ENCODE measurements at regions not wholly inside any gene's neighbourhood (a gene's known extent, or its start where the extent isn't known, plus 50 kb on each side); places are given as distances from the start of the nearest gene placed in this dataset.

GRCh38 chr10:61064356-61064755 is 120.4 kb upstream of the RHOBTB1 start:
- no peaks in the 10 kb centered on the region for H3K27me3 ChIP-seq (ENCODE audit: control insufficient read depth, insufficient read depth, low read length)
- no peaks in the 10 kb centered on the region for H3K4me1 ChIP-seq
- no peak overlapping the region for H3K27ac ChIP-seq
- no peaks in the 10 kb centered on the region for H3K9me3 ChIP-seq (ENCODE audit: control insufficient read depth, low read length)
- TF ChIP-seq, protein P1, sequence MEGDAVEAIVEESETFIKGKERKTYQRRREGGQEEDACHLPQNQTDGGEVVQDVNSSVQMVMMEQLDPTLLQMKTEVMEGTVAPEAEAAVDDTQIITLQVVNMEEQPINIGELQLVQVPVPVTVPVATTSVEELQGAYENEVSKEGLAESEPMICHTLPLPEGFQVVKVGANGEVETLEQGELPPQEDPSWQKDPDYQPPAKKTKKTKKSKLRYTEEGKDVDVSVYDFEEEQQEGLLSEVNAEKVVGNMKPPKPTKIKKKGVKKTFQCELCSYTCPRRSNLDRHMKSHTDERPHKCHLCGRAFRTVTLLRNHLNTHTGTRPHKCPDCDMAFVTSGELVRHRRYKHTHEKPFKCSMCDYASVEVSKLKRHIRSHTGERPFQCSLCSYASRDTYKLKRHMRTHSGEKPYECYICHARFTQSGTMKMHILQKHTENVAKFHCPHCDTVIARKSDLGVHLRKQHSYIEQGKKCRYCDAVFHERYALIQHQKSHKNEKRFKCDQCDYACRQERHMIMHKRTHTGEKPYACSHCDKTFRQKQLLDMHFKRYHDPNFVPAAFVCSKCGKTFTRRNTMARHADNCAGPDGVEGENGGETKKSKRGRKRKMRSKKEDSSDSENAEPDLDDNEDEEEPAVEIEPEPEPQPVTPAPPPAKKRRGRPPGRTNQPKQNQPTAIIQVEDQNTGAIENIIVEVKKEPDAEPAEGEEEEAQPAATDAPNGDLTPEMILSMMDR (IDR thresholded peaks at IDR 0.05): no peak
- no peaks in the 10 kb centered on the region for H3K36me3 ChIP-seq (ENCODE audit: control insufficient read depth, insufficient read depth, low read length)
- H3K79me2 ChIP-seq: no peaks in the 10 kb centered on the region
- H2AFZ ChIP-seq: no peak overlapping the region
- no peak overlapping the region for H3K4me2 ChIP-seq (ENCODE audit: low read length)
- H3K9ac ChIP-seq: no peak overlapping the region
- H3K4me3 ChIP-seq (ENCODE audit: low read depth, low read length): no peak overlapping the region

DNA sequence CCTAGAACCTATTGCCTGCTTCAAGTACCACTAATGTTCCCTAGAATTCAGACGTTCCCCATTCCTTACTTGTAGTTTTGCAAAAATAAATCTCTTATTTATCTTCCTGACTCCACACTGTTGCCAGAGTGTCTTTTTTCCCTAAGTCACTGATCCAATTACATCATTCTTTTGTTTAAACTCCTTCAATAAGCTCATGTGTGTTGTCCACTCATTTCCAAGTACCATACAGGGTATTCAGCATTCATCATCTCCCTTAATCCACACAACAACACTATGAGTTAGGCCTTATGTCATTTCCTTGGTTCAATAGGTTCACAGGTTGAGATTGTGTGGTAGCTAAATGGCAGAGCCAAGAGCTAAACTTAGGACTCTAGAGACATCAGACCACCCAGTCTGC is 119.9 kb upstream of the RHOBTB1 start:
- H3K36me3 ChIP-seq (ENCODE audit: control insufficient read depth, insufficient read depth, low read length): no peaks in the 10 kb centered on the region
- H2AFZ ChIP-seq: no peak overlapping the region
- no peaks in the 10 kb centered on the region for H3K27me3 ChIP-seq (ENCODE audit: control insufficient read depth, insufficient read depth, low read length)
- H3K4me1 ChIP-seq: no peaks in the 10 kb centered on the region
- TF ChIP-seq, protein P1 (IDR thresholded peaks at IDR 0.05): no peak
- no peak overlapping the region for H3K9ac ChIP-seq
- H3K27ac ChIP-seq: no peak overlapping the region
- H3K4me2 ChIP-seq (ENCODE audit: low read length): no peak overlapping the region
- no peaks in the 10 kb centered on the region for H3K79me2 ChIP-seq
- H3K9me3 ChIP-seq (ENCODE audit: control insufficient read depth, low read length): no peaks in the 10 kb centered on the region
- no peak overlapping the region for H3K4me3 ChIP-seq (ENCODE audit: low read depth, low read length)

- no peak overlapping the region for H3K4me2 ChIP-seq (ENCODE audit: low read length)
- no peaks in the 10 kb centered on the region for H3K9me3 ChIP-seq (ENCODE audit: control insufficient read depth, low read length)
- no peak overlapping the region for H3K4me3 ChIP-seq (ENCODE audit: low read depth, low read length)
- H3K36me3 ChIP-seq (ENCODE audit: control insufficient read depth, insufficient read depth, low read length): no peaks in the 10 kb centered on the region
- no peaks in the 10 kb centered on the region for H3K4me1 ChIP-seq
- no peak overlapping the region for H2AFZ ChIP-seq
- TF ChIP-seq, protein P1 (IDR thresholded peaks at IDR 0.05): no peak
- H3K27ac ChIP-seq: no peak overlapping the region
- H3K27me3 ChIP-seq (ENCODE audit: control insufficient read depth, insufficient read depth, low read length): no peaks in the 10 kb centered on the region
- H3K79me2 ChIP-seq: no peaks in the 10 kb centered on the region
- no peak overlapping the region for H3K9ac ChIP-seq
These were observed 119.0 kb upstream of the RHOBTB1 start for GRCh38 chr10:61063034-61063433.

DNA sequence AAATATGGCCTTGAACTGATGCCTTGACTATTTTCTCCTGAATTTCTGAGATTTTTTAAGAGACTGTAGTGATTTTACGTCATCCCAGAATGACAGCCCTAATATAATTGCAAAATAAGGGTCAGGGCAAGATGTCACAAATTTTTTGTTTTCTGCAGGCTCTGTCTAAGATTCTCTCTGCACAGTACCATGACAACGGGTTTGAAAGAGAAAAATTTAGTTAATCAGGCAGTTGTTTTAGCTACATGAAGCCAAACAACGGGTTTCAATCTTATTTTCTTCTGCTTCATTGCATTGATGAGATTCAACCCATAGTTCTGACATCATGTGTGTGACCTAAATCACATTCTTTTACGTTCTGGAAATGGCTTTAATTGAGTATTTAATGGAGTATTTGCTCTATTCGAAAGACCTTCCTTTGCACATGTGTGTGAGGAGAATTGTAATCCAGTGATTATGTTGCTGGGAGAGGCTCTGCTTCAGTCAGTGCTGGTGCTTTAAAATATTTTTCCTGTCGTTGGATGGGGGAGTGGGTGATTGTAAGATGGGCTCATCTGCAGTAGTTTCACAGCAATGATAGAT is 118.0 kb upstream of the RHOBTB1 start:
- Histone ChIP-seq H3K79me2 (no peaks in the 10 kb centered on the region), H3K36me3 (ENCODE audit: control insufficient read depth, insufficient read depth, low read length) (no peaks in the 10 kb centered on the region), H3K9ac (no peak overlapping the region), H3K9me3 (ENCODE audit: control insufficient read depth, low read length) (no peaks in the 10 kb centered on the region), H3K27ac (no peak overlapping the region), H3K4me3 (ENCODE audit: low read depth, low read length) (no peak overlapping the region), H2AFZ (no peak overlapping the region), H3K27me3 (ENCODE audit: control insufficient read depth, insufficient read depth, low read length) (no peaks in the 10 kb centered on the region), H3K4me1 (no peaks in the 10 kb centered on the region), H3K4me2 (ENCODE audit: low read length) (no peak overlapping the region)
- TF ChIP-seq, protein P1 (IDR thresholded peaks at IDR 0.05): no peak

DNA sequence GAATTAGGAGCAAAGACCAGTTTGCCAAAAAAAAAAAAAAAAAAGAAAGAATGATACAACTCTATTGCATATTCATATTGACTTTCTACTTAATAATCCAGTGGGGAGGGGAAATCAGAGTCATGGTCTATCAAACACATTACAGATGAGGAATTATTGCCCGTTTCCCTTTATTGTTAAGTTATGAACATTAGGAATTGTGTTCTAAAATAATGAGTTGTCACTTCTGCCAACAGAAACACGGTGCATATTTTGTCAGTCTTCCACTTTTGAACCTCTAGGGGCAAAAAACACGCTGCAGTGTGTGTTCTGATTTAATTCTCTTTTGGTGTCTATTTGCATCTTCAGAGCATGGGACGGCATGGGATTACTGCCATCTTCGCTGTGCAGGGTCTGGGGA is 115.7 kb upstream of the RHOBTB1 start:
- Histone ChIP-seq H3K27me3 (ENCODE audit: control insufficient read depth, insufficient read depth, low read length) (no peaks in the 10 kb centered on the region), H3K4me2 (ENCODE audit: low read length) (no peak overlapping the region), H3K79me2 (no peaks in the 10 kb centered on the region), H2AFZ (no peak overlapping the region), H3K36me3 (ENCODE audit: control insufficient read depth, insufficient read depth, low read length) (no peaks in the 10 kb centered on the region), H3K9me3 (ENCODE audit: control insufficient read depth, low read length) (no peaks in the 10 kb centered on the region), H3K4me1 (no peaks in the 10 kb centered on the region), H3K4me3 (ENCODE audit: low read depth, low read length) (no peak overlapping the region), H3K27ac (no peak overlapping the region), H3K9ac (no peak overlapping the region)
- TF ChIP-seq, protein P1 (IDR thresholded peaks at IDR 0.05): no peak

Measured in parathyroid adenoma (tissue), 2 donors.